ENCODE measurements at regions not wholly inside any gene's neighbourhood (a gene's known extent, or its start where the extent isn't known, plus 50 kb on each side); places are given as distances from the start of the nearest gene placed in this dataset.

DNA sequence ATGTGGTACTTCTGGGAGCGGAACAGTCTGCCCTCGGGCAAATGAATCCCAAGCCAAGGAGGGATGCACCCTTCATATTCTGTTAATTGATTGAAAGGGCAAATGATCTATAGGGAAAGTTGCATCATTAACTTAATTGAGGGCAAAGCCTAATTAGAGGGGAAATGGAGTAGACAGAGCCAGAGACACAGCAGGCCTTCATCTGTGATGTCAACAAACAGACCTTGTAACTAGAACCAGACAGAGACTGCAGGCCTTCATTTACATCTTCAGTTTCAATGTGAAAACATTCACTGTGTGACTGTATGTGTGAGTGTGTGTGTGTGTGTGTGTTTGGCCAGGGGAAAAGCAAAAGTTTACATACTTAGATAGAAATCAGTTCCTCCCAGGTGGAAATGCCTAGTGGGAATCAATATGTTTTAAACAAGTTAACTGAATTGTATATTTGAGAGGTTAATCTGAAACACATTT, 126.4 kb downstream of the SPRY2 start:
- TF ChIP-seq, protein P1, sequence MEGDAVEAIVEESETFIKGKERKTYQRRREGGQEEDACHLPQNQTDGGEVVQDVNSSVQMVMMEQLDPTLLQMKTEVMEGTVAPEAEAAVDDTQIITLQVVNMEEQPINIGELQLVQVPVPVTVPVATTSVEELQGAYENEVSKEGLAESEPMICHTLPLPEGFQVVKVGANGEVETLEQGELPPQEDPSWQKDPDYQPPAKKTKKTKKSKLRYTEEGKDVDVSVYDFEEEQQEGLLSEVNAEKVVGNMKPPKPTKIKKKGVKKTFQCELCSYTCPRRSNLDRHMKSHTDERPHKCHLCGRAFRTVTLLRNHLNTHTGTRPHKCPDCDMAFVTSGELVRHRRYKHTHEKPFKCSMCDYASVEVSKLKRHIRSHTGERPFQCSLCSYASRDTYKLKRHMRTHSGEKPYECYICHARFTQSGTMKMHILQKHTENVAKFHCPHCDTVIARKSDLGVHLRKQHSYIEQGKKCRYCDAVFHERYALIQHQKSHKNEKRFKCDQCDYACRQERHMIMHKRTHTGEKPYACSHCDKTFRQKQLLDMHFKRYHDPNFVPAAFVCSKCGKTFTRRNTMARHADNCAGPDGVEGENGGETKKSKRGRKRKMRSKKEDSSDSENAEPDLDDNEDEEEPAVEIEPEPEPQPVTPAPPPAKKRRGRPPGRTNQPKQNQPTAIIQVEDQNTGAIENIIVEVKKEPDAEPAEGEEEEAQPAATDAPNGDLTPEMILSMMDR (IDR thresholded peaks at IDR 0.05), result no peak
- no peak for TF ChIP-seq POLR2A (IDR thresholded peaks at IDR 0.05)

Measured in heart left ventricle (tissue), 13 donors.